ENCODE measurements at regions not wholly inside any gene's neighbourhood (a gene's known extent, or its start where the extent isn't known, plus 50 kb on each side); places are given as distances from the start of the nearest gene placed in this dataset.

DNA sequence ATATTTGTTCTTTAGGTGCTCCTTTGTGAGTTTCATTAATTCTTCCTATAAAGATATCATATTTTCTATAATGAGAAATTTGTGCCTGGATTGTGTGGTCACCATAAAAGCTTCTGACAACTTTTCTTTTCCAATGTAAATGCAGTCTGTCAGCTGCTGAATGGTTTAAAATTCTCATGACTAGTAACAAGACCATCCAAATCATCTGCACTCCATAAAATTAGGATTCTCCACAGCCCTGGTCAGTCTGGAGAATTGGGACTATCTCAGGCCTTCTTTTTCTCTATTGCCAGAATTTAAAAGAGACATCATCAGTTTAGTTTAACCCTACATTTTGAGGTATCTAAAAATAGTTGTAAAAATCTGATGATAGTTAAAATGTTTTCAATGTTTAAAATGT is 180.9 kb downstream of the DTWD1 start:
- TF ChIP-seq, protein P1, sequence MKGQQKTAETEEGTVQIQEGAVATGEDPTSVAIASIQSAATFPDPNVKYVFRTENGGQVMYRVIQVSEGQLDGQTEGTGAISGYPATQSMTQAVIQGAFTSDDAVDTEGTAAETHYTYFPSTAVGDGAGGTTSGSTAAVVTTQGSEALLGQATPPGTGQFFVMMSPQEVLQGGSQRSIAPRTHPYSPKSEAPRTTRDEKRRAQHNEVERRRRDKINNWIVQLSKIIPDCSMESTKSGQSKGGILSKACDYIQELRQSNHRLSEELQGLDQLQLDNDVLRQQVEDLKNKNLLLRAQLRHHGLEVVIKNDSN (IDR thresholded peaks at IDR 0.05): no peak
- no peak for TF ChIP-seq MAX (IDR thresholded peaks at IDR 0.05)
- TF ChIP-seq EGR1 (IDR thresholded peaks at IDR 0.05): no peak
- no peak for TF ChIP-seq ZBTB7A (IDR thresholded peaks at IDR 0.05; ENCODE audit: low read depth)
- no peak for TF ChIP-seq RAD21 (IDR thresholded peaks at IDR 0.05; ENCODE audit: low read depth)
- no peak for TF ChIP-seq REST (IDR thresholded peaks at IDR 0.05; ENCODE audit: low read depth)
- no peak for TF ChIP-seq EP300 (IDR thresholded peaks at IDR 0.05; ENCODE audit: borderline replicate concordance)
- no peak for TF ChIP-seq CEBPB (IDR thresholded peaks at IDR 0.05)
- TF ChIP-seq NFIC (IDR thresholded peaks at IDR 0.05): no peak
